IPS-NIHi7 (cell line): ENCODE measurements at regions not wholly inside any gene's neighbourhood (a gene's known extent, or its start where the extent isn't known, plus 50 kb on each side); places are given as distances from the start of the nearest gene placed in this dataset.

ENCODE experiments used
- DNase-seq: peaks from one replicate; pipeline ENCODE4 v3.0.0; 2012; ENCODE audit warnings: mixed read lengths; ENCODE audit errors: extremely low spot score

- no peak for DNase-seq
Measured at GRCh38 chr10:91137822-91138221, 82.6 kb upstream of the PCGF5 start.

GRCh38 chr10:91140995-91141549 lies 79.4 kb upstream of the PCGF5 start:
- DNase-seq = no peak

DNA sequence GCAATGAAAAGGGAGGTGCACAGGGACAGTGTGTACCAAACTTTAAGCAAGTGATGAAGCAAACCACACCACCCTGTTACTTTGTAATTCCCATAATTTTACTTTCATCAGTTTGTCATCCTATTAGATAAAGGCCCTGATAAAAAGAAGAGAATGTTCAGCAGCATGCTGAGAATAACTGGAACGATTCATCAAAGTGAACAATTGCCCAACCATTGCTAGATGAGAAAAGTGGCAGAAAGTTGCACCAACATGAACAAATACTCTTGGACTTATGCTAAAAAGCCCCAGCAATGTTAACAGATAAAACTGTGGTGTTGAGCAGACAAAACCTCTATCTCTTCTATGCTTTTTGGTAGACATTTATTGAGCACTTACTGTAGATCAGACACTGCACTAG lies 75.5 kb upstream of the PCGF5 start:
- DNase-seq = no peak

DNA sequence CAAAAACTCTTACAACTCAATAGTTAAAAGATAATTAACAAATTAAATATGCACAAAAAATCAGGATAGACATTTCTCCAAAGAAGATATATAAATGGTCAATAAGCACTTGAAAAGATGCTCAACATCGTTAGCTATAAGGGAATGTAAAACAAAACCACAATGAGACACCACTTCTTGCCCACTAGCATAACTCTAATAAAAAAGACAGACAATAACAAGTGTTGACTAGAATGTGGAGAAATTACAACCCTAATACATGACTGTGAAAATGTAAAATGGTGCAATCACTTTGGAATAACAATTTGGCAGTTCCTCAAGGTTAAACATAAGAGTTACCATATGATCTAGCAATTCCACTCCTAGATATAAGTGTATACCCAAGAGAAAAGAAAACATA lies 74.3 kb upstream of the PCGF5 start:
- DNase-seq = no peak

DNA sequence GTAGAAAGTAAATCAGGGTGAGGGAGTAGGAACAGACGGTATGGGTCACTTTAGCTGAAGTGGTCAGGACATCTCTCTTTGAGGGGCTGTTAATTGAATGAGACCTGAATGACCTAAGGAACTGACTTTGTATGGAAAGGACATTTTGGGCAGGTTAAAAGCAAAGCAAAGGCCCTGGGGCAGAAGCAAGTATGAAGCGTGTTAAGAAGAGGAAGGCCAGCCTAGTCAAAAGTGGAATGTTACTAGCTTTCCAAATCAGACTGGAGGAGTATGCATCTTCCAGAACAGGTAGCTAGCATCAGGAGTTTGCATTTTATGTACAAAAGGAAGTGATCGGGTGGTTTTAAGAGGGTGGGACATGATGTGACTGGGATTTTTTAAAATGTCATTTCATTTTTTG lies 70.9 kb upstream of the PCGF5 start:
- no peak for DNase-seq

GRCh38 chr10:91150631-91151030 lies 69.8 kb upstream of the PCGF5 start:
- no peak for DNase-seq

DNA sequence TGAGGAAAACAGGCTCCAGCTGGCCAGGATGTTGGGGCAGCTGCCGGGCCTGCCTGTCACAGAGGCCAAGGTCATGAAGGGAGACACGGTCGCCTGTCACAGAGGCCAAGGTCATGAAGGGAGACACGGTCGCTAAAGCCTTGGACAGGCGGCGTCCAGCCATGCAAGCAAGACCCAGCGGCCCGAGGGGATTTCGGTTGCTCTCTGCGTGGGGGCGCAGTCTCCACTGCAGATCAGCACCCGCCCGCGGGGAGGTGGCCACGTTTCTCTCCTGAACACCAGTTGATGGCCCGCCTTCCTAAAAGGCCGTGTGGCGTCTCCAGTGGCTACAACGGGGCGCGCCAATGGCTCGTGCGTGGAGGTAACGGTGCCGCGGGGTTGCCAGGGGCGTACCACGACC lies 67.0 kb upstream of the PCGF5 start:
- DNase-seq = no peak

DNA sequence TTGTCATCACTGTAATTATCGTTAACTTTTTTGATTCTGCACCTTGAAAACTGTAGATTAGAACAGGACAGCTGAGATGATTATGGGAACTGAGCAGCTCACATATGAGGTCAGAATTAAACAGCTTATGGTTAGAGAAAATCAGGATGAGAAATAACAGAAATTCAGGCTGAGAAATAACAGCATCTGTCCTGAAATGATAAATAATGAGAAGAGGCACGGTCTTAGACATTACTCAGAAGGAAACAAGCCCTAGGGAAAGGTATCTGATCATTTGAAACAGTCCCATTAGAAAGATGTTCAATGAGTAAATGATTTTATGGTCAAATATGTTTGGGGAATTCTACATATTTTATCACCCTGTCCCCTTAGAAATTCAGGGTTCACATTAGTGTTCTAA lies 65.6 kb upstream of the PCGF5 start:
- DNase-seq = no peak

DNA sequence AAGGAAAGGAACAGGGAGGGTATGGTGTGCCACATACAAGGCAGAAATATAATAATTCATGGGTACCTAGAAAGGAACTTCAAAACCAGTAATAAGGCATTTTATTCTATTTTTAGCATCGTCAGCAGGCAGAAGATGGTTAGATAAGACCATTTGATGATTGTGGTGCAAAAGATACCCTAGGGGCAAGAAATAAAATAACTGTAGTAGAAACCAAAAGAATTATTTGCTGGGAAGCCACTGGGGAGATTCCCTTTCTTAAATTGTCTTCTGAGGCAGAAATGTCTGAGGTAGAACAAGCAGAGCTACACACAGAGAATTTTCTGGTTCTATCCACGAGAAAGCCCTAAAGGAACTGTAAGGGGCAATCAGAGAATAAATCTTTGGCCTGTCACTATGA lies 64.3 kb upstream of the PCGF5 start:
- DNase-seq = no peak

- DNase-seq = no peak
Measured at GRCh38 chr10:91159254-91159783, 61.1 kb upstream of the PCGF5 start.

GRCh38 chr10:91162050-91162494 lies 58.4 kb upstream of the PCGF5 start:
- DNase-seq = no peak

- DNase-seq = peak; percentile 54
Measured at GRCh38 chr10:91162495-91163268, 57.8 kb upstream of the PCGF5 start.

- DNase-seq = peak; percentile 50
Measured at GRCh38 chr10:91163269-91163868, 57.1 kb upstream of the PCGF5 start.

DNA sequence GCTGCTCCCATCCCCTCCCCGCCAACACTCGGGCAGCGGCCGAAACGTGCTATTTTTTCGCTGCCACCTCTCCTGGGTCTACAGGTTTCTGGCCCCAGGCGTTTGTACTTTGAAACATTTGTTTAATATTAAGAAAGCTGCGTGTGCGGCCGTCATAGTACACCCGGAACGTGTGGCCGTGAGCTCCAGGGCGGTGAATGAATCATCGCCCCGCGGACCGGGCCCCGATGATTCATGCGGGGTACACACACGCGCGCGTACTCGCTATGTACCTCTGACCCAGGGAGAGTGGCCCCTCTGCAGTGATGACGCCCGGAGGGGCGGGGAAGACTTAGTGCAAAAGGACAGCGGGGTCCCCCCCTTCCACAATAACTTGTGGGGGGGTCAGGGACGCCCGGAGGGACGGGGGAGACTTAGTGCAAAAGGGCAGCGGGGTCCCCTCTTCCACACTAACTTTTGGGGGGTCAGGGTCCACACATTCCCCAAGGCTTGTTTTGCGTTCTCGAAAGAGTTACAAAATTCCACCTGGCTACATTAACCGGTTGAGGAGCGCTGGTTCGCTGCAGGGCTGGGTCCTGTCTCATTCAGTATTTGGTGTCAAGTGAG lies 56.5 kb upstream of the PCGF5 start:
- DNase-seq = peak; percentile 21

GRCh38 chr10:91164520-91165065 lies 55.9 kb upstream of the PCGF5 start:
- no peak for DNase-seq

GRCh38 chr10:91167406-91167805 lies 53.1 kb upstream of the PCGF5 start:
- no peak for DNase-seq

DNA sequence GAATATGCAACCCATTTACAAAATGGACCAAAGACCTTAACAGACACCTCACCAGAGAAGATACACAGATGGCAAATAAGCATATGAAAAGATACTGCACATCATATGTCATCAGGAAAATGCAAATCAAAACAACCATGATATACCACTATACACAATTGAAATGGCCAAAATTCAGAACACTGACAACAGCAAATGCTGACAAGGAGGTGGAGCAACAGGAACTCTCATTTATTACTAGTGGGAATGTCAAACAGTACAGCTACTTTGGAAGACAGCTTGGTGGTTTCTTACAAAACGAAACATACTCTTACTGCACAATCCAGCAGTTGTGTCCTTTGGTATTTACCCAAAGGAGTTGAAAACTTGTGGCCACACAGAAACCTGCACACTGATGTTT lies 50.0 kb upstream of the PCGF5 start:
- DNase-seq = no peak
